ENCODE measurements at regions not wholly inside any gene's neighbourhood (a gene's known extent, or its start where the extent isn't known, plus 50 kb on each side); places are given as distances from the start of the nearest gene placed in this dataset.
"Not testable (repeated sequence)": the region's sequence is repeated elsewhere in the genome, so short reads cannot be mapped to it uniquely, and the experiment has no call there.

DNA sequence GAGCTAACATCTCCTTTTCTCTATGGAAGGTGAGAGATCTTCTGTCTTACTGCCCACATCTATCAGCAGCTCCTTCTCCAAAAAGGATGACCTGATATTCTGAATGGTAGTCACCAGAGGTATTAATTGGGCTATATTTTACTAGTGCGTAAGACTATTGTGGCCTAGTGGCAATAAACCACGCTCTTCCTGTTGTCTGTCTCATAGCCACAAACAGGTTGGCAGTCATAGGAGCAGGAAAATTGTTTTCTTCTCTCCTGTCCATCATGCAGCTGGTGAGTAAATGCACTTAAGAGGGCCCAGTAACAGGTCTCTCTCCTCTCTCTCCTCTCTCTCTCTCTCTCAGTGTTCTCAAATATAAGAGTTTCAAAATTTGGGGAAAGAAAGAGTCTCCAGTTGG, 856.8 kb upstream of the ACVR2A start:
- Histone ChIP-seq H3K27me3 (ENCODE audit: control insufficient read depth, insufficient read depth, low read length) (no peaks in the 10 kb centered on the region), H3K4me1 (ENCODE audit: control insufficient read depth, insufficient read depth, low read length) (no peaks in the 10 kb centered on the region)

DNA sequence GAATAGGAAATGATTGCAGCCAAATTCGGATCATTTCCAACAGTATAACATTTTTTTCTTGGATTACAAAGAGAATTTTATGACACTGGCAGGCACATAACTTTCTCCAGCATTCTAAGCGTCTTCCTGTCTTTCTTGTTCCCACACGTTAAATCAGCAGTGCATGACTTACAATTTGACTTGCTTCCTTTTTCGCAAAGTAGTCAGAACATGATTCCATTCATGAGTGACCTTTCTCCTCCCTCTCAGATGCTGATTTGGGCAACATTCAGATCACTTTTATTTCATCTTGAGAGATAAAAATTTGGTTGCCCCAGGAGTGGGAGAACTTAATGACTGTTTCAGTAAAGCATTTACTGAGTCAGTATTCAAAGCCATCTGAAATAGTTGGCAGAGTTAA, 858.7 kb upstream of the ACVR2A start:
- H3K27me3 ChIP-seq (ENCODE audit: control insufficient read depth, insufficient read depth, low read length), result no peaks in the 10 kb centered on the region
- H3K4me1 ChIP-seq (ENCODE audit: control insufficient read depth, insufficient read depth, low read length), result no peaks in the 10 kb centered on the region
- H3K4me3 ChIP-seq (ENCODE audit: low read depth, low read length), result no peak overlapping the region
- H3K27ac ChIP-seq (ENCODE audit: low read depth, low read length), result no peak overlapping the region
- no peak overlapping the region for H3K9ac ChIP-seq (ENCODE audit: low read length)
- H3K36me3 ChIP-seq (ENCODE audit: control insufficient read depth, insufficient read depth, low read length), result no peaks in the 10 kb centered on the region
- H3K9me3 ChIP-seq (ENCODE audit: control insufficient read depth, insufficient read depth, low read depth, low read length), result no peaks in the 10 kb centered on the region

More for the DNA sequence above, 856.8 kb upstream of the ACVR2A start:
- Histone ChIP-seq H3K36me3 (ENCODE audit: control insufficient read depth, insufficient read depth, low read length) (no peaks in the 10 kb centered on the region), H3K9me3 (ENCODE audit: control insufficient read depth, insufficient read depth, low read depth, low read length) (no peaks in the 10 kb centered on the region), H3K4me3 (ENCODE audit: low read depth, low read length) (no peak overlapping the region), H3K9ac (ENCODE audit: low read length) (no peak overlapping the region), H3K27ac (ENCODE audit: low read depth, low read length) (no peak overlapping the region)

DNA sequence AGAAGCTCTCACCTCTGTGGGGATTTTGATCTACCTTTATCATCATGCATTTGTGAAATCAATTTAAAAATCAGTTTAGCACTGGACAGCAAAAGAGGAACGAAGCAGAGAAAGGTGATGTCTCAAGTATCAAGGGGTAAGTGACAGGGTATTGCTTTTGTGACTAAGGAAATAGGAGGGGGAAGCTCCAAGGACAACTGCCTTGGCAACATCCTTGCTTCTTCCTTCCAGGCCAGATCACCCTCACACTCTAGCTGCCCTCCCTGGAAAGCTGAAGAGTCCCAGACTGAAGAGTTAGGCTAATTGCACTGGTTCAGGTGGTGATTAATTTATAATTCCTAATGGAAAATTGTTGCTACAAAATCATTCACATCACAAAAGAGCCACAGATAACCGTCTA, 859.1 kb upstream of the ACVR2A start:
- Histone ChIP-seq H3K9me3 (ENCODE audit: control insufficient read depth, insufficient read depth, low read depth, low read length) (no peaks in the 10 kb centered on the region), H3K36me3 (ENCODE audit: control insufficient read depth, insufficient read depth, low read length) (no peaks in the 10 kb centered on the region), H3K4me3 (ENCODE audit: low read depth, low read length) (no peak overlapping the region), H3K9ac (ENCODE audit: low read length) (no peak overlapping the region), H3K27ac (ENCODE audit: low read depth, low read length) (no peak overlapping the region), H3K4me1 (ENCODE audit: control insufficient read depth, insufficient read depth, low read length) (no peaks in the 10 kb centered on the region), H3K27me3 (ENCODE audit: control insufficient read depth, insufficient read depth, low read length) (no peaks in the 10 kb centered on the region)

DNA sequence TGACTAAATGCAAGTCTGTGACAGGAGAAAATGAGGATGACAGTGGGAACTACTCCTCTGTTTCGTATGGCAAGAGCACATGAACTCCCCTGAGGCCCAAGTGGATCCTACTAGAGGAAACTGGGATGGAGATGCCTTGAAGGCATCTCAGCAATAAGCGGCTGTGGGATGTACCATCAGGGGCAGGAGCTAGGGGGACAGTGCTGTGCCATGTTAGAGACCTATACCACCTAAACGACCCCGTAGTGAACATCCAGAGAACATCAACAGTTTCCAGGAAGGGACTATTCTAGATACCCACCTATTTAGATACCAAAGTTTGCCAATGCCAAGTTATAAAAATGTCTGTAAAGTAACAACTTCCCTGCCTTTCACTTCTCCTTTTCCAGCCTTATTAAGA, 860.8 kb upstream of the ACVR2A start:
- no peak overlapping the region for H3K9ac ChIP-seq (ENCODE audit: low read length)
- no peak overlapping the region for H3K27ac ChIP-seq (ENCODE audit: low read depth, low read length)
- no peaks in the 10 kb centered on the region for H3K27me3 ChIP-seq (ENCODE audit: control insufficient read depth, insufficient read depth, low read length)
- H3K4me3 ChIP-seq (ENCODE audit: low read depth, low read length), result no peak overlapping the region
- H3K4me1 ChIP-seq (ENCODE audit: control insufficient read depth, insufficient read depth, low read length), result no peaks in the 10 kb centered on the region
- H3K9me3 ChIP-seq (ENCODE audit: control insufficient read depth, insufficient read depth, low read depth, low read length), result no peaks in the 10 kb centered on the region
- no peaks in the 10 kb centered on the region for H3K36me3 ChIP-seq (ENCODE audit: control insufficient read depth, insufficient read depth, low read length)

DNA sequence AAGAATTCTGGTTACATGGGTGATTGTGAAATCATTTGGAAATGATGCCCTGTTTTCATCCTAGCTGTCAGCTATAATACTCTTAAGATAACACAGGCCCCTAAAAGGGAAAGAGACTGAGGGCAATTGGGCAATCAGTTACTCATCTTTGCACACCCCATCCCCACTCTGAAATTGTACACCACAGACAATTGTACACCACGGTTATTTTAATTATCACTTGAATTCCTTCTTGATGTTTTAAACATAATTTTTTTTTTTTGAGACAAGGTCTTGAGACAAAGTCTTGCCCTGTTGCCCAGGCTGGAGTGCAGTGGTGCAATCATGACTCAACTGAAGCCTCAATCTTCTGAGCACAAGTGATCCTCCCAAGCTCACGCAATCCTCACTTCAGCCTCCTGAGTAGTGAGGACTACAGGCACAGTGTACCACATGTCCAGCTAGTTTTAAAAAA, 862.4 kb upstream of the ACVR2A start:
- no peak overlapping the region for H3K27ac ChIP-seq (ENCODE audit: low read depth, low read length)
- no peaks in the 10 kb centered on the region for H3K9me3 ChIP-seq (ENCODE audit: control insufficient read depth, insufficient read depth, low read depth, low read length)
- H3K27me3 ChIP-seq (ENCODE audit: control insufficient read depth, insufficient read depth, low read length), result no peaks in the 10 kb centered on the region
- H3K36me3 ChIP-seq (ENCODE audit: control insufficient read depth, insufficient read depth, low read length), result no peaks in the 10 kb centered on the region
- H3K9ac ChIP-seq (ENCODE audit: low read length), result no peak overlapping the region
- H3K4me1 ChIP-seq (ENCODE audit: control insufficient read depth, insufficient read depth, low read length), result peaks cover 5% of the 10 kb centered on the region; the same call in 1 of the 2 replicates
- no peak overlapping the region for H3K4me3 ChIP-seq (ENCODE audit: low read depth, low read length)

DNA sequence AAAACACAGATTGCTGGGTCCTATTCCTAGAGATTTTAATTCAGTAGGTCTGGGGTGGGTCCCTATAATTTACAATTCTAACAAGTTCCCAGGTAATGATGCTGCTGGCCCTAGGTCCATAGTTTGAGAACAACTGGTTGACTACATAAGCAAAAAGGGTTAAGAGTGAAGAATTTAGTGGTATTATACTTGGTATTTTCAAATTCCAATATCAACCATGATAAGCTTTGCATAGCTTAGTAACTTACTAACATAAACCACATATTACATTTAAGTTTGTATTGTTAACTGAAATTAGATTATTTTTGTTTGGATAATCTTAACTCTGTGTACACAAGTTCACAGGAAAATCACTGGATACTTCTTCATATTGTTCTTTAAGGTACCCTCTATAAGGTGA, 862.9 kb upstream of the ACVR2A start:
- Histone ChIP-seq H3K36me3 (ENCODE audit: control insufficient read depth, insufficient read depth, low read length) (no peaks in the 10 kb centered on the region), H3K4me3 (ENCODE audit: low read depth, low read length) (no peak overlapping the region), H3K27me3 (ENCODE audit: control insufficient read depth, insufficient read depth, low read length) (no peaks in the 10 kb centered on the region), H3K27ac (ENCODE audit: low read depth, low read length) (no peak overlapping the region), H3K9ac (ENCODE audit: low read length) (no peak overlapping the region), H3K4me1 (ENCODE audit: control insufficient read depth, insufficient read depth, low read length) (peaks cover 5% of the 10 kb centered on the region; the same call in 1 of the 2 replicates), H3K9me3 (ENCODE audit: control insufficient read depth, insufficient read depth, low read depth, low read length) (no peaks in the 10 kb centered on the region)

DNA sequence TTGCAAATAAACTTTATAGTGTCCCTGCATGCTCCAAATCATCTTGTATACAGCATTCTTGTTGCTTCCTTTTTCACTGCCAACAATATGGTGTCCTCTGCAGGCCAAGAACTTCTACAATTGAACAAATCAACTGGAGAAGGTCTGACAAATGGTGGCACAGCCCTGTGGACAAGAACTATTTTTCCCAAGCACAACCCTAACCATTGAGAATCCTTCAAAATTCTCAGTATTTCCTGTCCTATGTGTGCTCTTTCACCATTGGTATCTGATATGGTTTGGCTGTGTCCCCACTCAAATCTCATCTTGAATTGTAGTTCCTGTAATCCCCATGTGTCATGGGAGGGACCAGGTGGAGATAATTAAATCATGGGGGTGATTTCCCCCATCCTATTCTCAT, 865.1 kb upstream of the ACVR2A start:
- H3K27me3 ChIP-seq (ENCODE audit: control insufficient read depth, insufficient read depth, low read length), result no peaks in the 10 kb centered on the region
- H3K4me1 ChIP-seq (ENCODE audit: control insufficient read depth, insufficient read depth, low read length), result peaks cover 5% of the 10 kb centered on the region; the same call in 1 of the 2 replicates
- H3K27ac ChIP-seq (ENCODE audit: low read depth, low read length), result no peak overlapping the region
- no peaks in the 10 kb centered on the region for H3K36me3 ChIP-seq (ENCODE audit: control insufficient read depth, insufficient read depth, low read length)
- no peak overlapping the region for H3K9ac ChIP-seq (ENCODE audit: low read length)
- H3K4me3 ChIP-seq (ENCODE audit: low read depth, low read length), result no peak overlapping the region
- H3K9me3 ChIP-seq (ENCODE audit: control insufficient read depth, insufficient read depth, low read depth, low read length), result no peaks in the 10 kb centered on the region

DNA sequence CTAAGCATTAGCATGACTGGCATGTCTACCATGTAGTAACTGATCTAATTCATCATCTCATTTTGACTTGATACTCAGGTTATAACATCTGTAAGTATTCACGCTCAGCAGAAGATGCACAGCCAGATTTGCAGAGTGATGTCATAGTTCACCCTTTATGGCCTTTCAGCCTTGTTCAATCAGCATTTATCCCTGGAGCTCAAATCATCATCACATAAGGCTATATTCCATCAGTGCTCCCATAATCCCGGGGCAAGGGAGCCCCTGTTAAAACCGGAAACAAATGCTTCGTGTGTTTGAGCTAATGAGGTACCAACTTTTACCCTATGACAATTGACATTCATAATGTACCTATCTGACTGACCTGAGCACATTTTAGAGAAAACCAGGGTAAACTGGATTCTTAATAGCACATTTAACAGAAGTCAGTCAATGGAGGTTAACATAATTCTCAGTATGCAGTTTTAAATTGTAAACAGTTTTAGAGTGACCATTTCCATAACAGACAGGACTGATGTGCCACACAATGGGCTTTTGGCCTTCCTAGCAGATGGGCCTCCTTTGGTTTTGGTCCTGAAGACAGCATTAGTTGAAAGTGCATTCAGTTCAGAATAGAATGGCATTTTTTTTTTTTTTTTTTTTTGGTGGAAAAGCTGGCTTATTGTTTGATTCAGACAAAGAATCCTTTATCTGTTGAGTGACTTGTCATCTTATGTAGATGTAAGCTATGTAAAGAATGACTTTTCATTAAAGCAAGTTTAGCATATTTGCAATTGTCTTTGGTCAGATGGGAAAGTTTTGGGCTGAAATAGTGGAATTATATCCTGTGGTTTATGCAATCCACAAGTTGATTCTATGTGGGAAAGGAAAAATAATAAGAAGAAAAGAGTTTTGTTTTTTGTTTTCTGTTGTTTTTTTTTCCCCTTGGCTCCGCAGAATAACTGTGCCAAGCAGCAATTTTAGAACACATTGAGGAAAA, 866.0 kb upstream of the ACVR2A start:
- Histone ChIP-seq H3K27ac (ENCODE audit: low read depth, low read length) (no peak overlapping the region), H3K27me3 (ENCODE audit: control insufficient read depth, insufficient read depth, low read length) (no peaks in the 10 kb centered on the region), H3K4me3 (ENCODE audit: low read depth, low read length) (no peak overlapping the region), H3K9ac (ENCODE audit: low read length) (no peak overlapping the region), H3K36me3 (ENCODE audit: control insufficient read depth, insufficient read depth, low read length) (no peaks in the 10 kb centered on the region), H3K4me1 (ENCODE audit: control insufficient read depth, insufficient read depth, low read length) (peaks cover 5% of the 10 kb centered on the region; the same call in 1 of the 2 replicates), H3K9me3 (ENCODE audit: control insufficient read depth, insufficient read depth, low read depth, low read length) (no peaks in the 10 kb centered on the region)

DNA sequence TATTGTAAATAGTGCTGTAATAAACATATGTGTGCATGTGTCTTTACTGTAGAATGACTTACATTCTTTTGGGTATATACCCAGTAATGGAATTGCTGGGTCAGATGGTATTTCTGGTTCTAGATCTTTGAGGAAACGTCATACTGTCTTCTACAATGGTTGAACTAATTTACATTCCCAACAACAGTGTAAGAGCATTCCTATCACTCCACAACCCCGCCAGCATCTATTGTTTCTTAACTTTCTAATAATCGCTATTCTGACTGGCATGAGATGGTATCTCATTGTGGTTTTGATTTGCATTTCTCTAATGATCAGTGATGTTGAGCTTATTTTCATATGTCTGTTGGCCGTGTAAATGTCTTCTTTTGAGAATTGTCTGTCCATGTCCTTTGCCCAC, 873.8 kb upstream of the ACVR2A start:
- not testable (repeated sequence) for H3K9ac ChIP-seq (ENCODE audit: low read length); H3K36me3 ChIP-seq (ENCODE audit: control insufficient read depth, insufficient read depth, low read length); H3K4me1 ChIP-seq (ENCODE audit: control insufficient read depth, insufficient read depth, low read length); H3K4me3 ChIP-seq (ENCODE audit: low read depth, low read length); H3K27ac ChIP-seq (ENCODE audit: low read depth, low read length); H3K27me3 ChIP-seq (ENCODE audit: control insufficient read depth, insufficient read depth, low read length)
- H3K9me3 ChIP-seq (ENCODE audit: control insufficient read depth, insufficient read depth, low read depth, low read length), result peaks cover 23% of the 10 kb centered on the region

DNA sequence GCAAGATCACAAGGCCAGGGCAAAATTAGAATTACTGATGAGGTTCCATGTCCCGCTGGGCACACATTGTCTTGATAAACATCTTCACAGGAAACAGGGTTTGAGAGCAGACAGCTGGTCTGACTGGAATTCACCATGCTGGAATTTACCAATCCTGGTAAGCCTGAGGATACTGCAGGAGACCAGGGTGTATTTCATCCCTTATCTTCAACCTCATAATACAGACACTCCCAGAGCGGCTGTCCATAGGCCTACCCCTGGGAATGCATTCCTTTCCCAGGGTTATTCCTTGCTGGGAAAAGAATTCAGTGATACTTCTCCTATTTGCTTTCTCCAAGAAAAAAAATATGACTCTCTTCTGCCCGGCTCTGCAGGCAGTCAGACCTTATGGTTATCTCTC, 875.1 kb upstream of the ACVR2A start:
- not testable (repeated sequence) for H3K36me3 ChIP-seq (ENCODE audit: control insufficient read depth, insufficient read depth, low read length); H3K4me3 ChIP-seq (ENCODE audit: low read depth, low read length); H3K27me3 ChIP-seq (ENCODE audit: control insufficient read depth, insufficient read depth, low read length); H3K27ac ChIP-seq (ENCODE audit: low read depth, low read length); H3K4me1 ChIP-seq (ENCODE audit: control insufficient read depth, insufficient read depth, low read length); H3K9ac ChIP-seq (ENCODE audit: low read length)
- H3K9me3 ChIP-seq (ENCODE audit: control insufficient read depth, insufficient read depth, low read depth, low read length), result peaks cover 23% of the 10 kb centered on the region

DNA sequence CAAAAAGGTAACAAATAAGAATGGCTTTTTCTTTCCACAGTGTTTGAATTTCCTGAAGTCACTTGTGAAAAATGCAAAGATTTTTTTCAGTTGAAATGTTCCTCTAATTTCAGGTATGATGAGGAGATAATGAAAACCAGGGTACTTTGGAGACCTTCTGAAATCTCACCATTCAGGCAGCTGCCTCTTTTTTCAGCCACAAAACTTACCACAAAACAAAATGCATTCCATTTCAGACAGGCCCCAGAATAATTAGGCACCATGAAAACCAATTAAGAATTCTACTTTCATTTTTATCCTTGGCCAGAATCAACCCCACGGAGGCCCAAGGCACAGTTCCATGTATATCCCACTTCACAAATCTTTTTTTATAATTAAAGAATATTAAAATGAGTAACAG, 880.3 kb upstream of the ACVR2A start:
- Histone ChIP-seq H3K4me3 (ENCODE audit: low read depth, low read length) (no peak overlapping the region), H3K27me3 (ENCODE audit: control insufficient read depth, insufficient read depth, low read length) (no peaks in the 10 kb centered on the region), H3K36me3 (ENCODE audit: control insufficient read depth, insufficient read depth, low read length) (no peaks in the 10 kb centered on the region), H3K4me1 (ENCODE audit: control insufficient read depth, insufficient read depth, low read length) (no peaks in the 10 kb centered on the region), H3K9me3 (ENCODE audit: control insufficient read depth, insufficient read depth, low read depth, low read length) (peaks cover 8% of the 10 kb centered on the region), H3K27ac (ENCODE audit: low read depth, low read length) (no peak overlapping the region), H3K9ac (ENCODE audit: low read length) (no peak overlapping the region)

Data from HUES6 (cell line).